Keratinocyte (primary cell): ENCODE measurements at regions not wholly inside any gene's neighbourhood (a gene's known extent, or its start where the extent isn't known, plus 50 kb on each side); places are given as distances from the start of the nearest gene placed in this dataset.

Experiments used
- CTCF ChIP-seq, 3 experiments: IDR thresholded peaks in 1 of 3; conservative IDR thresholded peaks in 1 of 3; optimal IDR thresholded peaks in 1 of 3; 2 replicates in 2 of 3; 3 replicates in 1 of 3; pipeline versions ENCODE3 to v1.5.1; 2011; ENCODE audit warnings: low read length in 3 of 3, mild to moderate bottlenecking in 3 of 3, moderate library complexity in 2 of 3, control low read depth in 1 of 3, inconsistent platforms in 1 of 3; ENCODE audit not compliant: insufficient read depth in 2 of 3; ENCODE audit errors: extremely low read depth in 1 of 3
- EZH2 ChIP-seq: IDR thresholded peaks from one replicate; pipeline ENCODE4 v1.6.1; 2012; ENCODE audit warnings: inconsistent platforms, mild to moderate bottlenecking, low read length, moderate library complexity

DNA sequence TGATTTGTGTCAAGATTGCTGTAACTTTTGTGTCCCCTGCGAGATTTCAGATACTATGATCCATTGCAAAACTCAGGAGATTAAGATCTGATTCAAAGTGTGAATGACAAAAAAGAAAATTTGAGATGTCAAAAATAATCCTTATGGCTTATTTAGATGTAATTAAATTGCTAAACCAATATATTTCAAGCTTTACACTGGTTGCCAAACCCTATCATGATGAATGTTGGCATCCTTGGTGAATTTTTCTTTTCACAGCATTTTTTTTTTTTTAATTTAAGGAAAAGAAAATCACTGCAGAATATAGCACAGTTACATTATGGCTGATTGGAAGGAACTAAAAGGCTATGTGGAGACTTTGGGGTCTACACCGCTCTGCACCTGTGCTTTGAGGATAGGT lies 133.5 kb upstream of the PITRM1 start:
- TF ChIP-seq CTCF (optimal IDR thresholded peaks at IDR 0.05 in 1 of 3, IDR thresholded peaks at IDR 0.05 in 1 of 3, conservative IDR thresholded peaks at IDR 0.05 in 1 of 3; ENCODE audit: extremely low read depth in 1 of 3, insufficient read depth in 2 of 3, low read length in 3 of 3) = no peak
- no peak for TF ChIP-seq EZH2
